Mucosa of descending colon (tissue), 3 donors: ENCODE measurements at regions not wholly inside any gene's neighbourhood (a gene's known extent, or its start where the extent isn't known, plus 50 kb on each side); places are given as distances from the start of the nearest gene placed in this dataset.

Experiments
- ATAC-seq: fragments of 200-7000 bp; cut with Tn5 transposase; one replicate; pipeline ENCODE4 v1.9.1; 2020; ENCODE audit warnings: mild to moderate bottlenecking, moderate library complexity
- DNase-seq, 3 donors: peaks; one replicate each; pipeline ENCODE4 v3.0.0-alpha.2; 2020
- H3K36me3 ChIP-seq: fragments of 200-600 bp; one replicate; pipeline ENCODE4 v1.8.0; 2021; ENCODE audit warnings: low read depth, mild to moderate bottlenecking
- H3K4me1 ChIP-seq: fragments of 200-600 bp; one replicate; pipeline ENCODE4 v1.8.0; 2021; ENCODE audit warnings: low read depth, mild to moderate bottlenecking
- H3K4me3 ChIP-seq: fragments of 200-600 bp; one replicate; pipeline ENCODE4 v1.8.0; 2021; ENCODE audit warnings: mild to moderate bottlenecking
- H3K9me3 ChIP-seq: fragments of 200-600 bp; one replicate; pipeline ENCODE4 v1.8.0; 2021; ENCODE audit warnings: mild to moderate bottlenecking
- CTCF ChIP-seq: fragments of 200-600 bp; IDR thresholded peaks from one replicate; pipeline ENCODE4 v1.8.0; 2022; ENCODE audit warnings: antibody characterized with exemption, mild to moderate bottlenecking
- intact Hi-C, 2 donors: fragments of 100-400 bp; cut with DNase I in 1 of 2; cut with micrococcal nuclease in 1 of 2; formaldehyde crosslinking; loops; one replicate each; pipeline versions ENCODE4 v1.11.0 to v1.11.1; 2022; cut with DNase I, micrococcal nuclease
- donor health status: DM: no; HTN: no; CAD: no; lungs with moderate emphysema.
- donor health status: DM: no; HTN: no; CAD: no.
- donor health status: DM: no; HTN: yes; CAD: no.

- TF ChIP-seq CTCF, result no peak
- ATAC-seq, result no peak
- DNase-seq, result no peak
- no peaks in the 10 kb centered on the region for H3K4me1 ChIP-seq
- intact Hi-C loops, result no loop called here
- H3K9me3 ChIP-seq, result no peaks in the 10 kb centered on the region
- no peak overlapping the region for H3K4me3 ChIP-seq
- no peaks in the 10 kb centered on the region for H3K36me3 ChIP-seq
Measured at GRCh38 chr14:76697246-76697905, 63.9 kb upstream of the VASH1 start.

- Histone ChIP-seq H3K36me3 (no peaks in the 10 kb centered on the region), H3K4me3 (no peak overlapping the region), H3K9me3 (no peaks in the 10 kb centered on the region), H3K4me1 (no peaks in the 10 kb centered on the region)
- TF ChIP-seq CTCF, result no peak
- no peak for DNase-seq
- no peak for ATAC-seq
- intact Hi-C loops, result no loop called here
Measured at GRCh38 chr14:76698191-76698590, 63.1 kb upstream of the VASH1 start.

- TF ChIP-seq CTCF, result no peak
- DNase-seq, result no peak
- no peaks in the 10 kb centered on the region for H3K4me1 ChIP-seq
- H3K9me3 ChIP-seq, result no peaks in the 10 kb centered on the region
- intact Hi-C loops, result no loop called here
- H3K4me3 ChIP-seq, result no peak overlapping the region
- H3K36me3 ChIP-seq, result no peaks in the 10 kb centered on the region
- no peak for ATAC-seq
Measured at GRCh38 chr14:76698631-76699030, 62.6 kb upstream of the VASH1 start.

- DNase-seq, result no peak
- intact Hi-C loops, result no loop called here
- Histone ChIP-seq H3K36me3 (no peaks in the 10 kb centered on the region), H3K9me3 (no peaks in the 10 kb centered on the region), H3K4me3 (no peak overlapping the region), H3K4me1 (no peaks in the 10 kb centered on the region)
- no peak for ATAC-seq
- TF ChIP-seq CTCF, result no peak
Measured at GRCh38 chr14:76699209-76699938, 61.9 kb upstream of the VASH1 start.

GRCh38 chr14:76699939-76700590 is 61.2 kb upstream of the VASH1 start:
- no peak for DNase-seq
- intact Hi-C loops, result no loop called here
- ATAC-seq, result no peak

More at GRCh38 chr14:76699939-76700590, 61.2 kb upstream of the VASH1 start:
- TF ChIP-seq CTCF, result no peak
- no peaks in the 10 kb centered on the region for H3K4me1 ChIP-seq
- no peaks in the 10 kb centered on the region for H3K36me3 ChIP-seq
- no peaks in the 10 kb centered on the region for H3K9me3 ChIP-seq
- no peak overlapping the region for H3K4me3 ChIP-seq
